AG10803 (cell line): ENCODE measurements at regions not wholly inside any gene's neighbourhood (a gene's known extent, or its start where the extent isn't known, plus 50 kb on each side); places are given as distances from the start of the nearest gene placed in this dataset.

ENCODE experiments used
- DNase-seq: peaks from one replicate; pipeline ENCODE4 v3.0.0; 2010; ENCODE audit warnings: low read depth
- H3K4me3 ChIP-seq: 2 replicates; pipeline ENCODE4 v1.5.1; 2011; ENCODE audit warnings: mild to moderate bottlenecking, low read length, control low read depth
- CTCF ChIP-seq: conservative IDR thresholded peaks from 2 replicates; pipeline ENCODE4 v1.5.1; 2011; ENCODE audit warnings: mild to moderate bottlenecking, low read length, control low read depth, inconsistent platforms

GRCh38 chr5:67515020-67515689 is 318.6 kb upstream of the CD180 start:
- DNase-seq: no peak
- TF ChIP-seq CTCF: no peak
- H3K4me3 ChIP-seq: no peak overlapping the region

- H3K4me3 ChIP-seq: no peak overlapping the region
- DNase-seq: no peak
- TF ChIP-seq CTCF: no peak
Measured at GRCh38 chr5:67512758-67513157, 316.2 kb upstream of the CD180 start.

- no peak for TF ChIP-seq CTCF
- no peak for DNase-seq
- H3K4me3 ChIP-seq: no peak overlapping the region
Measured at GRCh38 chr5:67511911-67512310, 315.3 kb upstream of the CD180 start.

GRCh38 chr5:67510204-67510603 is 313.6 kb upstream of the CD180 start:
- no peak overlapping the region for H3K4me3 ChIP-seq
- DNase-seq: no peak
- TF ChIP-seq CTCF: no peak

GRCh38 chr5:67509402-67510186 is 313.0 kb upstream of the CD180 start:
- H3K4me3 ChIP-seq: no peak overlapping the region
- TF ChIP-seq CTCF: no peak
- DNase-seq: no peak

- no peak overlapping the region for H3K4me3 ChIP-seq
- no peak for DNase-seq
- TF ChIP-seq CTCF: no peak
Measured at GRCh38 chr5:67506241-67506640, 309.6 kb upstream of the CD180 start.

GRCh38 chr5:67502951-67503350 is 306.4 kb upstream of the CD180 start:
- DNase-seq: no peak
- no peak overlapping the region for H3K4me3 ChIP-seq
- no peak for TF ChIP-seq CTCF
